Tibial nerve (tissue), 4 donors: ENCODE measurements at regions not wholly inside any gene's neighbourhood (a gene's known extent, or its start where the extent isn't known, plus 50 kb on each side); places are given as distances from the start of the nearest gene placed in this dataset.

Experiments
- EP300 ChIP-seq, 2 donors: sonication (generic); formaldehyde crosslinking; IDR thresholded peaks; one replicate each; pipeline ENCODE4 v1.6.1; 2017; ENCODE audit warnings: antibody characterized with exemption in 2 of 2, mild to moderate bottlenecking in 1 of 2
- TF ChIP-seq, protein P1 (sequence below), 5 experiments: fragments of 200-600 bp in 3 of 5; fragments of 450-650 bp in 2 of 5; sonication (generic) in 3 of 5; IDR thresholded peaks; one replicate each; pipeline ENCODE4 v1.5.1; 2016 to 2019; ENCODE audit warnings: antibody characterized with exemption in 5 of 5, mild to moderate bottlenecking in 3 of 5, moderate library complexity in 2 of 5

DNA sequence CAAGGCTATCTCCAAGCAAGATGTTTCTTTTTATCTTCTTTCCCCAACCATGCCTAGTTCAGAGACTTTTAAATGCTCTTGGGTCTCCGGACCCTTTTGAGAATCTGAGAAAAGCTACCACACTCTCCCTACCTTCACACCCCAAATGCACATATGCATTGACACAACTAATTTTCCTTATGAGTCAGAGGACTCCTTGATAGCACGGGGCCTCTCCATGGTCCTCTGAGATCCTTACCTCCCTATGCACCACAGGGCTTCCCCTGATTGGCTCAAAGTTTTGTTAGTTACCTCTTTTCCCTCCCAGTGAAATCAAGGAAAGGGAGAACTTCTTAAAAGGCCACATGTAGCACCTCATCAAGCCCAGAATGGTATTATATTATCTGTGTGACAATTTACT lies 86.8 kb upstream of the ATP6AP2 start:
- TF ChIP-seq, protein P1, sequence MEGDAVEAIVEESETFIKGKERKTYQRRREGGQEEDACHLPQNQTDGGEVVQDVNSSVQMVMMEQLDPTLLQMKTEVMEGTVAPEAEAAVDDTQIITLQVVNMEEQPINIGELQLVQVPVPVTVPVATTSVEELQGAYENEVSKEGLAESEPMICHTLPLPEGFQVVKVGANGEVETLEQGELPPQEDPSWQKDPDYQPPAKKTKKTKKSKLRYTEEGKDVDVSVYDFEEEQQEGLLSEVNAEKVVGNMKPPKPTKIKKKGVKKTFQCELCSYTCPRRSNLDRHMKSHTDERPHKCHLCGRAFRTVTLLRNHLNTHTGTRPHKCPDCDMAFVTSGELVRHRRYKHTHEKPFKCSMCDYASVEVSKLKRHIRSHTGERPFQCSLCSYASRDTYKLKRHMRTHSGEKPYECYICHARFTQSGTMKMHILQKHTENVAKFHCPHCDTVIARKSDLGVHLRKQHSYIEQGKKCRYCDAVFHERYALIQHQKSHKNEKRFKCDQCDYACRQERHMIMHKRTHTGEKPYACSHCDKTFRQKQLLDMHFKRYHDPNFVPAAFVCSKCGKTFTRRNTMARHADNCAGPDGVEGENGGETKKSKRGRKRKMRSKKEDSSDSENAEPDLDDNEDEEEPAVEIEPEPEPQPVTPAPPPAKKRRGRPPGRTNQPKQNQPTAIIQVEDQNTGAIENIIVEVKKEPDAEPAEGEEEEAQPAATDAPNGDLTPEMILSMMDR (IDR thresholded peaks at IDR 0.05), result no peak
- no peak for TF ChIP-seq EP300 (IDR thresholded peaks at IDR 0.05)
